ENCODE measurements at regions not wholly inside any gene's neighbourhood (a gene's known extent, or its start where the extent isn't known, plus 50 kb on each side); places are given as distances from the start of the nearest gene placed in this dataset.

DNA sequence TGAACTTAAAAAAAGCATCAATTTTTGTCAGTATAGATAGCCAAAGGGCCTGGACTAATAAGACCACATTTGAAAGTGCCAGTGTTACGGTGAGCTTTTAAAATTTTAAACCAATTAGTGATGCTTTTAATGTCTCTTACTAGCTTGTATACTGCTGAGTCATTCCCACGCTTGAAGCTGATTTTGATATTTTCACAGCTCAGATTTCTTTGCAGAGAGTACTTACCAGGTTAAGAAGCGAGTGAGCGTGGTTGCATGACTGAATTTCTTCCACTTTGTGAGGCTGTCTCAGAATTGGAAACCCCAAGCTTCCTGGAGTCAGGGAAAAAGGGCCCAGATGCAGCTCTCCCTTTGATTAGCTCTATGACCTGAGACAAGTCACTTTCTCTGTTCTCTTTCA lies 74.5 kb upstream of the NBEA start:
- TF ChIP-seq CTCF (IDR thresholded peaks at IDR 0.05): no peak
- no peak for TF ChIP-seq POLR2A (IDR thresholded peaks at IDR 0.05)

All from esophagus squamous epithelium (tissue), 4 donors.